ENCODE measurements at regions not wholly inside any gene's neighbourhood (a gene's known extent, or its start where the extent isn't known, plus 50 kb on each side); places are given as distances from the start of the nearest gene placed in this dataset.

GRCh38 chr2:150135223-150135883 lies 352.1 kb downstream of the RND3 start:
- H3K4me3 ChIP-seq (ENCODE audit: insufficient read depth, low read depth, low read length): no peak overlapping the region

GRCh38 chr2:150134223-150134857 lies 353.1 kb downstream of the RND3 start:
- WGBS, 2 experiments: 90 to 91% methylated on average over 3 of the region's 6 CpGs
- Histone ChIP-seq H3K4me1 (ENCODE audit: control insufficient read depth, insufficient read depth, low read length) (no peaks in the 10 kb centered on the region), H3K27ac (ENCODE audit: insufficient read depth, low read depth, low read length, poor library complexity, severe bottlenecking) (no peak overlapping the region), H3K27me3 (ENCODE audit: control insufficient read depth, insufficient read depth, low read length, poor library complexity, severe bottlenecking) (no peaks in the 10 kb centered on the region), H3K36me3 (ENCODE audit: control insufficient read depth, insufficient read depth, low read length) (no peaks in the 10 kb centered on the region), H3K4me3 (ENCODE audit: insufficient read depth, low read depth, low read length) (no peak overlapping the region), H3K9me3 (ENCODE audit: control insufficient read depth, low read length) (no peaks in the 10 kb centered on the region)

More at GRCh38 chr2:150135223-150135883, 352.1 kb downstream of the RND3 start:
- H3K36me3 ChIP-seq (ENCODE audit: control insufficient read depth, insufficient read depth, low read length): no peaks in the 10 kb centered on the region
- no peaks in the 10 kb centered on the region for H3K27me3 ChIP-seq (ENCODE audit: control insufficient read depth, insufficient read depth, low read length, poor library complexity, severe bottlenecking)
- no peak overlapping the region for H3K27ac ChIP-seq (ENCODE audit: insufficient read depth, low read depth, low read length, poor library complexity, severe bottlenecking)
- no peaks in the 10 kb centered on the region for H3K9me3 ChIP-seq (ENCODE audit: control insufficient read depth, low read length)
- WGBS, 2 experiments: 96% methylated on average over 7 of the region's 7 CpGs
- no peaks in the 10 kb centered on the region for H3K4me1 ChIP-seq (ENCODE audit: control insufficient read depth, insufficient read depth, low read length)

GRCh38 chr2:150133623-150134022 lies 353.8 kb downstream of the RND3 start:
- Histone ChIP-seq H3K36me3 (ENCODE audit: control insufficient read depth, insufficient read depth, low read length) (no peaks in the 10 kb centered on the region), H3K4me1 (ENCODE audit: control insufficient read depth, insufficient read depth, low read length) (no peaks in the 10 kb centered on the region), H3K9me3 (ENCODE audit: control insufficient read depth, low read length) (no peaks in the 10 kb centered on the region), H3K27ac (ENCODE audit: insufficient read depth, low read depth, low read length, poor library complexity, severe bottlenecking) (no peak overlapping the region), H3K27me3 (ENCODE audit: control insufficient read depth, insufficient read depth, low read length, poor library complexity, severe bottlenecking) (no peaks in the 10 kb centered on the region), H3K4me3 (ENCODE audit: insufficient read depth, low read depth, low read length) (no peak overlapping the region)
- 97 to 99% methylated on average over 4 of the region's 5 CpGs for WGBS, 2 experiments

GRCh38 chr2:150129921-150130575 lies 357.4 kb downstream of the RND3 start:
- 94 to 97% methylated on average over 5 of the region's 5 CpGs for WGBS, 2 experiments
- Histone ChIP-seq H3K9me3 (ENCODE audit: control insufficient read depth, low read length) (no peaks in the 10 kb centered on the region), H3K36me3 (ENCODE audit: control insufficient read depth, insufficient read depth, low read length) (no peaks in the 10 kb centered on the region), H3K4me1 (ENCODE audit: control insufficient read depth, insufficient read depth, low read length) (no peaks in the 10 kb centered on the region), H3K4me3 (ENCODE audit: insufficient read depth, low read depth, low read length) (no peak overlapping the region), H3K27me3 (ENCODE audit: control insufficient read depth, insufficient read depth, low read length, poor library complexity, severe bottlenecking) (no peaks in the 10 kb centered on the region), H3K27ac (ENCODE audit: insufficient read depth, low read depth, low read length, poor library complexity, severe bottlenecking) (no peak overlapping the region)

- no peak overlapping the region for H3K4me3 ChIP-seq (ENCODE audit: insufficient read depth, low read depth, low read length)
- 91% methylated on average over 4 of the region's 4 CpGs for WGBS, 2 experiments
- H3K9me3 ChIP-seq (ENCODE audit: control insufficient read depth, low read length): no peaks in the 10 kb centered on the region
Observed at GRCh38 chr2:150127995-150128394, 359.5 kb downstream of the RND3 start.

GRCh38 chr2:150127346-150127990 lies 360.0 kb downstream of the RND3 start:
- WGBS, 2 experiments: 90 to 95% methylated on average over 6 of the region's 6 CpGs
- H3K4me1 ChIP-seq (ENCODE audit: control insufficient read depth, insufficient read depth, low read length): no peaks in the 10 kb centered on the region
- no peaks in the 10 kb centered on the region for H3K27me3 ChIP-seq (ENCODE audit: control insufficient read depth, insufficient read depth, low read length, poor library complexity, severe bottlenecking)
- H3K9me3 ChIP-seq (ENCODE audit: control insufficient read depth, low read length): no peaks in the 10 kb centered on the region
- no peaks in the 10 kb centered on the region for H3K36me3 ChIP-seq (ENCODE audit: control insufficient read depth, insufficient read depth, low read length)
- H3K4me3 ChIP-seq (ENCODE audit: insufficient read depth, low read depth, low read length): no peak overlapping the region
- no peak overlapping the region for H3K27ac ChIP-seq (ENCODE audit: insufficient read depth, low read depth, low read length, poor library complexity, severe bottlenecking)

More at GRCh38 chr2:150127995-150128394, 359.5 kb downstream of the RND3 start:
- Histone ChIP-seq H3K36me3 (ENCODE audit: control insufficient read depth, insufficient read depth, low read length) (no peaks in the 10 kb centered on the region), H3K4me1 (ENCODE audit: control insufficient read depth, insufficient read depth, low read length) (no peaks in the 10 kb centered on the region), H3K27me3 (ENCODE audit: control insufficient read depth, insufficient read depth, low read length, poor library complexity, severe bottlenecking) (no peaks in the 10 kb centered on the region), H3K27ac (ENCODE audit: insufficient read depth, low read depth, low read length, poor library complexity, severe bottlenecking) (no peak overlapping the region)

- WGBS, 2 experiments: 93% methylated on average over 2 of the region's 2 CpGs; no CpG with 5 or more reads in 1 of the 2 experiments
- no peaks in the 10 kb centered on the region for H3K27me3 ChIP-seq (ENCODE audit: control insufficient read depth, insufficient read depth, low read length, poor library complexity, severe bottlenecking)
- no peaks in the 10 kb centered on the region for H3K36me3 ChIP-seq (ENCODE audit: control insufficient read depth, insufficient read depth, low read length)
- no peak overlapping the region for H3K4me3 ChIP-seq (ENCODE audit: insufficient read depth, low read depth, low read length)
- H3K27ac ChIP-seq (ENCODE audit: insufficient read depth, low read depth, low read length, poor library complexity, severe bottlenecking): no peak overlapping the region
- no peaks in the 10 kb centered on the region for H3K4me1 ChIP-seq (ENCODE audit: control insufficient read depth, insufficient read depth, low read length)
- no peaks in the 10 kb centered on the region for H3K9me3 ChIP-seq (ENCODE audit: control insufficient read depth, low read length)
Observed at GRCh38 chr2:150126839-150127238, 360.6 kb downstream of the RND3 start.

GRCh38 chr2:150126143-150126740 lies 361.2 kb downstream of the RND3 start:
- Histone ChIP-seq H3K9me3 (ENCODE audit: control insufficient read depth, low read length) (no peaks in the 10 kb centered on the region), H3K27ac (ENCODE audit: insufficient read depth, low read depth, low read length, poor library complexity, severe bottlenecking) (no peak overlapping the region), H3K36me3 (ENCODE audit: control insufficient read depth, insufficient read depth, low read length) (no peaks in the 10 kb centered on the region), H3K4me3 (ENCODE audit: insufficient read depth, low read depth, low read length) (no peak overlapping the region), H3K4me1 (ENCODE audit: control insufficient read depth, insufficient read depth, low read length) (peaks cover 2% of the 10 kb centered on the region), H3K27me3 (ENCODE audit: control insufficient read depth, insufficient read depth, low read length, poor library complexity, severe bottlenecking) (no peaks in the 10 kb centered on the region)
- WGBS, 2 experiments: 91 to 92% methylated on average over 7 of the region's 7 CpGs

GRCh38 chr2:150125708-150126107 lies 361.8 kb downstream of the RND3 start:
- H3K4me1 ChIP-seq (ENCODE audit: control insufficient read depth, insufficient read depth, low read length): peaks cover 8% of the 10 kb centered on the region
- H3K36me3 ChIP-seq (ENCODE audit: control insufficient read depth, insufficient read depth, low read length): no peaks in the 10 kb centered on the region
- no peaks in the 10 kb centered on the region for H3K9me3 ChIP-seq (ENCODE audit: control insufficient read depth, low read length)
- no peaks in the 10 kb centered on the region for H3K27me3 ChIP-seq (ENCODE audit: control insufficient read depth, insufficient read depth, low read length, poor library complexity, severe bottlenecking)
- no peak overlapping the region for H3K4me3 ChIP-seq (ENCODE audit: insufficient read depth, low read depth, low read length)
- WGBS, 2 experiments: 72 to 76% methylated on average over 9 of the region's 9 CpGs
- no peak overlapping the region for H3K27ac ChIP-seq (ENCODE audit: insufficient read depth, low read depth, low read length, poor library complexity, severe bottlenecking)

GRCh38 chr2:150125188-150125587 lies 362.3 kb downstream of the RND3 start:
- no peaks in the 10 kb centered on the region for H3K36me3 ChIP-seq (ENCODE audit: control insufficient read depth, insufficient read depth, low read length)
- H3K4me3 ChIP-seq (ENCODE audit: insufficient read depth, low read depth, low read length): no peak overlapping the region
- no peaks in the 10 kb centered on the region for H3K9me3 ChIP-seq (ENCODE audit: control insufficient read depth, low read length)
- 93 to 99% methylated on average over 5 of the region's 5 CpGs for WGBS, 2 experiments
- peaks cover 13% of the 10 kb centered on the region for H3K4me1 ChIP-seq (ENCODE audit: control insufficient read depth, insufficient read depth, low read length)
- H3K27ac ChIP-seq (ENCODE audit: insufficient read depth, low read depth, low read length, poor library complexity, severe bottlenecking): no peak overlapping the region
- no peaks in the 10 kb centered on the region for H3K27me3 ChIP-seq (ENCODE audit: control insufficient read depth, insufficient read depth, low read length, poor library complexity, severe bottlenecking)

All from ectodermal cell (in vitro differentiated cells).